H1 (cell line): ENCODE measurements at regions not wholly inside any gene's neighbourhood (a gene's known extent, or its start where the extent isn't known, plus 50 kb on each side); places are given as distances from the start of the nearest gene placed in this dataset.

ENCODE experiments used
- CTCF ChIA-PET: fragments of 300-600 bp; sonication (Branson Sonifier 250); formaldehyde crosslinking; loops from one replicate; lab custom pipeline; 2021; ENCODE audit not compliant: partially characterized antibody; lab: Charles Lee
- POLR2A ChIA-PET: fragments of 300-600 bp; sonication (Branson Sonifier 250); formaldehyde crosslinking; loops from one replicate; lab custom pipeline; 2021; ENCODE audit warnings: inconsistent platforms; ENCODE audit not compliant: partially characterized antibody; lab: Charles Lee
- DNase-seq, 2 experiments: peaks; one replicate each; pipeline versions ENCODE4 v3.0.0 to v3.0.0-alpha.2; 2010 to 2022; ENCODE audit warnings: low spot score in 2 of 2, low read depth in 1 of 2, mixed read lengths in 1 of 2
- FAIRE-seq: peaks from 2 replicates; lab custom pipeline; 2011; peaks lifted over from hg19 to GRCh38; lab: Jason Lieb, UNC
- H2AFZ ChIP-seq: 2 replicates; pipeline ENCODE4 v1.8.1; 2012; ENCODE audit warnings: low read length, inconsistent platforms
- H2AK5ac ChIP-seq: 2 replicates; pipeline ENCODE4 v1.6.1; 2013; ENCODE audit warnings: low read depth, low read length
- H2BK120ac ChIP-seq: replicated peaks from 2 replicates; pipeline ENCODE3; 2013; ENCODE audit warnings: low read depth, low read length, inconsistent platforms
- H2BK12ac ChIP-seq: 2 replicates; pipeline ENCODE4 v1.6.1; 2013; ENCODE audit warnings: low read depth, low read length
- H2BK15ac ChIP-seq: 2 replicates; pipeline ENCODE4 v1.6.1; 2013; ENCODE audit warnings: low read length
- H2BK20ac ChIP-seq: 2 replicates; pipeline ENCODE4 v1.6.1; 2013; ENCODE audit warnings: low read length
- H2BK5ac ChIP-seq: 2 replicates; pipeline ENCODE4 v1.6.1; 2013; ENCODE audit warnings: low read depth, low read length
- H3K14ac ChIP-seq: 2 replicates; pipeline ENCODE4 v1.6.1; 2013; ENCODE audit warnings: inconsistent platforms; ENCODE audit not compliant: insufficient read length
- H3K18ac ChIP-seq: 2 replicates; pipeline ENCODE4 v1.6.1; 2013; ENCODE audit warnings: low read length; ENCODE audit errors: extremely low read depth
- H3K23ac ChIP-seq: 2 replicates; pipeline ENCODE4 v1.6.1; 2013; ENCODE audit warnings: inconsistent platforms; ENCODE audit not compliant: insufficient read length
- H3K23me2 ChIP-seq: 2 replicates; pipeline ENCODE4 v1.6.1; 2013; ENCODE audit warnings: low read depth, low read length
- H3K27ac ChIP-seq: 2 replicates; pipeline ENCODE4 v1.6.1; 2011; ENCODE audit warnings: low read depth, low read length, inconsistent platforms
- H3K27me3 ChIP-seq, 4 experiments: replicated peaks in 1 of 4; 1 replicate in 1 of 4; 2 replicates in 3 of 4; pipeline versions ENCODE4 v1.6.1 to v1.8.1; 2011 to 2013; ENCODE audit warnings: low read length in 3 of 4, mild to moderate bottlenecking in 3 of 4, inconsistent platforms in 2 of 4, mixed read lengths in 2 of 4, moderate library complexity in 1 of 4; ENCODE audit not compliant: control insufficient read depth in 3 of 4, insufficient read depth in 3 of 4; ENCODE audit errors: extremely low read depth in 1 of 4
- H3K36me3 ChIP-seq, 4 experiments: 2 replicates each; pipeline versions ENCODE4 v1.6.1 to v1.8.1; 2011 to 2013; ENCODE audit warnings: mild to moderate bottlenecking in 4 of 4, low read length in 3 of 4, moderate library complexity in 2 of 4, control low read depth in 1 of 4, inconsistent platforms in 1 of 4; ENCODE audit not compliant: insufficient read depth in 4 of 4, control insufficient read depth in 2 of 4
- H3K4ac ChIP-seq: replicated peaks from 2 replicates; pipeline ENCODE3; 2013; ENCODE audit warnings: low read length, low read depth, mixed read lengths, inconsistent platforms; ENCODE audit not compliant: insufficient read length
- H3K4me1 ChIP-seq, 4 experiments: replicated peaks in 1 of 4; 1 replicate in 1 of 4; 2 replicates in 3 of 4; pipeline versions ENCODE4 v1.6.1 to v1.8.1; 2011 to 2013; ENCODE audit warnings: low read length in 3 of 4, inconsistent platforms in 2 of 4, mixed read lengths in 1 of 4; ENCODE audit not compliant: insufficient read depth in 4 of 4, control insufficient read depth in 3 of 4
- H3K4me2 ChIP-seq, 2 experiments: 2 replicates each; pipeline versions ENCODE4 v1.6.1 to v1.8.1; 2011 to 2013; ENCODE audit warnings: low read depth in 2 of 2, low read length in 2 of 2, control low read depth in 1 of 2, inconsistent platforms in 1 of 2, mild to moderate bottlenecking in 1 of 2; ENCODE audit not compliant: insufficient read depth in 1 of 2
- H3K4me3 ChIP-seq, 4 experiments: fragments of 200-600, 300-600 bp in 1 of 4; sonication (generic), shearing (Covaris generic), sonication (Bioruptor Twin) in 1 of 4; 2 replicates each; pipeline versions ENCODE4 v1.5.1 to v1.8.1; 2011 to 2016; ENCODE audit warnings: low read length in 4 of 4, low read depth in 3 of 4, control low read depth in 2 of 4, inconsistent platforms in 2 of 4, mild to moderate bottlenecking in 2 of 4, mixed read lengths in 1 of 4, moderate library complexity in 1 of 4; ENCODE audit not compliant: insufficient read depth in 2 of 4; ENCODE audit errors: extremely low read depth in 1 of 4
- H3K56ac ChIP-seq: replicated peaks from 2 replicates; pipeline ENCODE3; 2013; ENCODE audit warnings: low read depth, mild to moderate bottlenecking, mixed read lengths, low read length, inconsistent platforms; ENCODE audit not compliant: insufficient read length
- H3K79me1 ChIP-seq: 2 replicates; pipeline ENCODE4 v1.6.1; 2013; ENCODE audit warnings: low read depth, low read length, control low read depth
- H3K79me2 ChIP-seq, 2 experiments: 2 replicates each; pipeline versions ENCODE4 v1.6.1 to v1.8.1; 2012 to 2013; ENCODE audit warnings: low read length in 2 of 2, mild to moderate bottlenecking in 2 of 2, inconsistent platforms in 1 of 2; ENCODE audit not compliant: insufficient read depth in 2 of 2, control insufficient read depth in 1 of 2
- H3K9ac ChIP-seq, 4 experiments: replicated peaks in 1 of 4; 1 replicate in 1 of 4; 2 replicates in 3 of 4; pipeline versions ENCODE4 v1.6.1 to v1.8.1; 2011 to 2013; ENCODE audit warnings: low read depth in 3 of 4, low read length in 3 of 4, control low read depth in 2 of 4, mild to moderate bottlenecking in 2 of 4, moderate library complexity in 2 of 4, inconsistent platforms in 1 of 4; ENCODE audit errors: extremely low read depth in 1 of 4
- H3K9me3 ChIP-seq, 2 experiments: 2 replicates each; pipeline versions ENCODE4 v1.6.1 to v1.8.1; 2012 to 2013; ENCODE audit warnings: mild to moderate bottlenecking in 2 of 2, moderate library complexity in 2 of 2, control low read depth in 1 of 2, inconsistent platforms in 1 of 2, low read depth in 1 of 2, low read length in 1 of 2, mixed read lengths in 1 of 2; ENCODE audit not compliant: insufficient read depth in 2 of 2
- H4K20me1 ChIP-seq, 2 experiments: replicated peaks in 1 of 2; 2 replicates each; pipeline versions ENCODE3 to v1.8.1; 2011 to 2013; ENCODE audit warnings: inconsistent platforms in 2 of 2, low read length in 2 of 2, mild to moderate bottlenecking in 1 of 2; ENCODE audit not compliant: insufficient read depth in 2 of 2, control insufficient read depth in 1 of 2
- H4K5ac ChIP-seq: 2 replicates; pipeline ENCODE4 v1.6.1; 2013; ENCODE audit warnings: low read length, low read depth, mixed read lengths, inconsistent platforms; ENCODE audit not compliant: insufficient read length
- H4K8ac ChIP-seq: 2 replicates; pipeline ENCODE4 v1.8.0; 2013; ENCODE audit warnings: mild to moderate bottlenecking, moderate library complexity, low read length, inconsistent platforms; ENCODE audit not compliant: insufficient read depth; ENCODE audit errors: extremely low read depth
- H4K91ac ChIP-seq: replicated peaks from 2 replicates; pipeline ENCODE3; 2013; ENCODE audit warnings: low read length, mixed read lengths, inconsistent platforms; ENCODE audit not compliant: insufficient read length
- ASH2L ChIP-seq: fragments of 200-600, 300-600 bp; sonication (generic); IDR thresholded peaks from one replicate; pipeline ENCODE4 v1.7.1; 2017; ENCODE audit warnings: low read length
- BCL11A ChIP-seq, 2 experiments: IDR thresholded peaks; one replicate each; pipeline ENCODE4 v1.6.1; 2011; ENCODE audit warnings: low read depth in 2 of 2, low read length in 2 of 2, mild to moderate bottlenecking in 2 of 2
- BRCA1 ChIP-seq: IDR thresholded peaks from 2 replicates; pipeline ENCODE4 v1.6.1; 2012; ENCODE audit warnings: low read depth, low read length, improper control_type of control experiment
- FOSL1 ChIP-seq: IDR thresholded peaks from 2 replicates; pipeline ENCODE4 v1.6.1; 2011; ENCODE audit warnings: mild to moderate bottlenecking, low read depth, low read length, moderate library complexity; ENCODE audit not compliant: insufficient read depth
- POU5F1 ChIP-seq: IDR thresholded peaks from 2 replicates; pipeline ENCODE4 v1.6.1; 2011; ENCODE audit warnings: low read depth, mild to moderate bottlenecking, low read length, moderate library complexity
- TEAD4 ChIP-seq: IDR thresholded peaks from 2 replicates; pipeline ENCODE4 v1.6.1; 2012; ENCODE audit warnings: low read depth, low read length, inconsistent platforms, mixed read lengths
- WGBS, 2 experiments: shearing (Covaris generic) in 1 of 2; methylation state at CpG; one replicate each; pipeline versions ENCODE4 v1.1.6 to v1.1.7; 2013 to 2015; ENCODE audit warnings: low lambda C conversion rate in 2 of 2, mixed read lengths in 2 of 2, inconsistent platforms in 1 of 2, low coverage in 1 of 2, missing lambda C conversion rate in 1 of 2; ENCODE audit not compliant: insufficient replicate concordance in 2 of 2, insufficient coverage in 1 of 2, insufficient read length in 1 of 2; ENCODE audit errors: extremely low coverage in 1 of 2, missing lambda C conversion rate in 1 of 2; 5-methylcytosine and 5-hydroxymethylcytosine counted together

- DNase-seq (no peak), FAIRE-seq (peak; percentile 78)
- TF ChIP-seq BRCA1 (no peak), TEAD4 (peak; percentile 70), ASH2L (no peak), FOSL1 (no peak), POU5F1 (no peak), BCL11A (IDR thresholded peaks at IDR 0.05; ENCODE audit: low read depth in 2 of 2, low read length in 2 of 2) (no peak)
- H3K4me2 ChIP-seq: no peak overlapping the region
- no peak overlapping the region for H4K91ac ChIP-seq
- H2AFZ ChIP-seq: no peak overlapping the region
- no peak overlapping the region for H2BK5ac ChIP-seq
- no peak overlapping the region for H3K27ac ChIP-seq
- H3K79me2 ChIP-seq: no peaks in the 10 kb centered on the region
- H3K4me3 ChIP-seq: no peak overlapping the region
- no peaks in the 10 kb centered on the region for H3K36me3 ChIP-seq
- H4K8ac ChIP-seq: no peak overlapping the region
- H3K4me1 ChIP-seq: peaks cover 0 to 9% (median 0%) of the 10 kb centered on the region in 4 experiments; a peak in 1 of 7 replicates
- ChIA-PET POLR2A (interaction anchor here (1.2 kb wide), 1 partner anchor 10 kb away, joined by 4 read pairs; no protein-coding TSS in a partner anchor), CTCF (interaction anchor here (0.8 to 1.9 kb wide), 3 partner anchors 35 to 206 kb away, joined by 4 to 11 read pairs (median 4); no protein-coding TSS in a partner anchor)
- no peak overlapping the region; the same call in 1 of the 2 replicates for H2BK12ac ChIP-seq
- H3K4ac ChIP-seq: no peak overlapping the region
- H3K23ac ChIP-seq: no peak overlapping the region
- H3K9ac ChIP-seq: no peak overlapping the region
- no peaks in the 10 kb centered on the region for H4K20me1 ChIP-seq
- H3K18ac ChIP-seq: no peak overlapping the region
- no peak overlapping the region for H2BK20ac ChIP-seq
- no peak overlapping the region for H2BK120ac ChIP-seq
- WGBS, 2 experiments: 80% methylated on average over 5 of the region's 5 CpGs; no CpG with 5 or more reads in 1 of the 2 experiments
- no peak overlapping the region for H3K14ac ChIP-seq
- H3K79me1 ChIP-seq: no peaks in the 10 kb centered on the region
- no peak overlapping the region for H4K5ac ChIP-seq
- H3K56ac ChIP-seq: no peak overlapping the region
- H2BK15ac ChIP-seq: no peak overlapping the region
- 0 out of 4 replicates have a peak, but pooled peaks cover 0 to 2% of the 10 kb centered on the region in 2 experiments for H3K9me3 ChIP-seq
- no peak overlapping the region for H2AK5ac ChIP-seq
- no peaks in the 10 kb centered on the region for H3K23me2 ChIP-seq
- H3K27me3 ChIP-seq: 0 out of 7 replicates have a peak, but pooled peaks cover 0 to 2% (median 0%) of the 10 kb centered on the region in 4 experiments
Measured at GRCh38 chr3:64278625-64279024, 53.4 kb upstream of the PRICKLE2 start.
